Ishikawa (cell line): ENCODE measurements at regions not wholly inside any gene's neighbourhood (a gene's known extent, or its start where the extent isn't known, plus 50 kb on each side); places are given as distances from the start of the nearest gene placed in this dataset.

Experiments
- REST ChIP-seq: IDR thresholded peaks from 2 replicates; pipeline ENCODE4 v1.6.1; 2012; ENCODE audit warnings: low read depth, mild to moderate bottlenecking
- TCF12 ChIP-seq: IDR thresholded peaks from 2 replicates; pipeline ENCODE4 v1.6.1; 2012; ENCODE audit warnings: low read depth

GRCh38 chr5:72562717-72563116 is 55.5 kb upstream of the ZNF366 start:
- TF ChIP-seq REST (no peak), TCF12 (no peak)
